OCI-LY1 (cell line): ENCODE measurements at regions not wholly inside any gene's neighbourhood (a gene's known extent, or its start where the extent isn't known, plus 50 kb on each side); places are given as distances from the start of the nearest gene placed in this dataset.

Source experiments
- H2AFZ ChIP-seq: fragments of 200-600 bp; sonication (generic), shearing (Covaris generic); 2 replicates; pipeline ENCODE4 v1.6.0; 2014; ENCODE audit warnings: antibody characterized with exemption, mild to moderate bottlenecking, low read length
- H3F3A ChIP-seq: fragments of 200-600 bp; sonication (generic), shearing (Covaris generic); 2 replicates; pipeline ENCODE4 v1.6.0; 2014; ENCODE audit warnings: mild to moderate bottlenecking, antibody characterized with exemption, low read length, moderate library complexity; ENCODE audit not compliant: insufficient read depth
- H3K27ac ChIP-seq: fragments of 200-600 bp; sonication (generic); 2 replicates; pipeline ENCODE4 v1.5.1; 2014; ENCODE audit warnings: low read length, mixed run types, mild to moderate bottlenecking, low read depth; ENCODE audit not compliant: poor library complexity, severe bottlenecking
- H3K27me3 ChIP-seq: fragments of 200-600 bp; sonication (generic); 2 replicates; pipeline ENCODE4 v1.6.0; 2014; ENCODE audit warnings: antibody characterized with exemption, mild to moderate bottlenecking, low read length, moderate library complexity; ENCODE audit not compliant: insufficient read depth
- H3K36me3 ChIP-seq: fragments of 200-600 bp; sonication (generic); 2 replicates; pipeline ENCODE4 v1.6.1; 2014; ENCODE audit warnings: mild to moderate bottlenecking, antibody characterized with exemption, low read length, moderate library complexity, mixed read lengths; ENCODE audit not compliant: insufficient read depth
- H3K4me1 ChIP-seq: fragments of 200-600 bp; sonication (generic); 2 replicates; pipeline ENCODE4 v1.5.1; 2014; ENCODE audit warnings: mild to moderate bottlenecking, low read length, moderate library complexity; ENCODE audit not compliant: insufficient read depth, severe bottlenecking
- H3K4me2 ChIP-seq: fragments of 200-600 bp; sonication (generic), shearing (Covaris generic); 2 replicates; pipeline ENCODE4 v1.6.1; 2014; ENCODE audit warnings: low read length
- H3K4me3 ChIP-seq: fragments of 200-600 bp; sonication (generic); 2 replicates; pipeline ENCODE4 v1.5.1; 2014; ENCODE audit warnings: low read length, low read depth, mild to moderate bottlenecking, mixed read lengths; ENCODE audit not compliant: poor library complexity, severe bottlenecking
- H3K79me2 ChIP-seq: fragments of 200-600 bp; shearing (Covaris generic); 2 replicates; pipeline ENCODE4 v1.6.1; 2016; ENCODE audit warnings: mixed run types, low read length, mixed read lengths; ENCODE audit not compliant: insufficient read depth
- H3K9ac ChIP-seq: fragments of 200-600 bp; sonication (generic), shearing (Covaris generic); 2 replicates; pipeline ENCODE4 v1.6.1; 2014; ENCODE audit warnings: mild to moderate bottlenecking, low read length, mixed read lengths
- H3K9me2 ChIP-seq: fragments of 200-600 bp; sonication (generic), shearing (Covaris generic); 2 replicates; pipeline ENCODE4 v1.6.1; 2014; ENCODE audit warnings: low read depth, mild to moderate bottlenecking, low read length, mixed read lengths
- H3K9me3 ChIP-seq: fragments of 200-600 bp; shearing (Covaris generic); 2 replicates; pipeline ENCODE4 v1.6.1; 2014; ENCODE audit warnings: low read length, mixed read lengths
- H4K20me1 ChIP-seq: fragments of 200-600 bp; sonication (generic), shearing (Covaris generic); 2 replicates; pipeline ENCODE4 v1.6.0; 2016; ENCODE audit warnings: mild to moderate bottlenecking, low read length; ENCODE audit not compliant: insufficient read depth
- CTCF ChIP-seq: fragments of 200-600 bp; sonication (generic), shearing (Covaris generic); IDR thresholded peaks from 2 replicates; pipeline ENCODE4 v1.5.1; 2017; ENCODE audit warnings: mild to moderate bottlenecking, antibody characterized with exemption, low read length, moderate library complexity, mixed read lengths
- EZH2 ChIP-seq: fragments of 200-600 bp; sonication (generic), shearing (Covaris generic); IDR thresholded peaks from 2 replicates; pipeline ENCODE4 v1.8.0; 2017; ENCODE audit warnings: borderline replicate concordance, mixed run types, mild to moderate bottlenecking, antibody characterized with exemption, low read length, moderate library complexity, mixed read lengths

GRCh38 chr4:16959305-16959704 is 60.9 kb upstream of the LDB2 start:
- Histone ChIP-seq H3K36me3 (no peaks in the 10 kb centered on the region), H3K9me3 (no peaks in the 10 kb centered on the region), H3F3A (no peaks in the 10 kb centered on the region), H2AFZ (no peak overlapping the region), H3K4me1 (no peaks in the 10 kb centered on the region), H3K4me2 (no peak overlapping the region), H3K79me2 (no peaks in the 10 kb centered on the region), H3K4me3 (no peak overlapping the region), H3K27me3 (no peaks in the 10 kb centered on the region), H3K27ac (no peak overlapping the region), H4K20me1 (no peaks in the 10 kb centered on the region), H3K9ac (no peak overlapping the region), H3K9me2 (no peaks in the 10 kb centered on the region)
- no peak for TF ChIP-seq CTCF
- TF ChIP-seq EZH2: no peak

DNA sequence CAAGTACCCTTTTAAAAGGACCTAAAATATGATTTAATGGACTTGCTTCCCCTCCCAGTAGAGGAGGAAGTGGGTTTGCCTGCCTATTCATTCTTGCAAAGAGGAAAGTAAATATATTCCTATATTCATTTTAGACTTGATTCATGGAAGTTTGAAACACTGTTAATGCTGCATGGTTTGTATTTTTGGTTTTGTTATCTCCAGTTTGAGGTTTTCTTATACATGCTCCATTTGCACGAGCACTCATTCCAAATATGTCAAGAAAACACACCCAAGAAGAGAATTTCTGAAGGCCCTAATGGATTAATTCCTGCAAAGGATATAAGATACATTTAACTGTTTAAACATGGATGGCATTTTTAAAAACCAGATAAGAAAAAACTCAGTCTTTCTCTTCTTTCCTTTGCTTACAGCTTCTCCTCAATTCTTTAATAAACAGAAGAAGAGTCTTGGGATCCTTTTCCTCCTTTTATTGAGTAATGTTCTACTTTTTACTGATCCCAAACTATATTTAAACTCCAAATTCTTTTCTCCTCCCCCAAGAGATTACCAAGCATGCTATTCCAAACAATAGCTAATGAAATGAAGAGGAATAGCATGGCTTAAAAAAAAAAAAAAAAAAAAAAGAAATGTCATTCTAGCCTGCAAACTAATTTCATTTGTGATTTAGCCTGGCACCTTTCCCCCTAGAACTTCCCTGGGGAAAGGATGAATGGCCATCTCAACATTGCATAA is 54.6 kb upstream of the LDB2 start:
- no peak overlapping the region for H3K4me3 ChIP-seq
- no peak overlapping the region for H2AFZ ChIP-seq
- H3K4me2 ChIP-seq: no peak overlapping the region
- H3K27ac ChIP-seq: no peak overlapping the region
- no peak for TF ChIP-seq CTCF
- no peak for TF ChIP-seq EZH2
- no peaks in the 10 kb centered on the region for H3K27me3 ChIP-seq
- H3K79me2 ChIP-seq: no peaks in the 10 kb centered on the region
- no peaks in the 10 kb centered on the region for H3K36me3 ChIP-seq
- no peaks in the 10 kb centered on the region for H4K20me1 ChIP-seq
- no peaks in the 10 kb centered on the region for H3F3A ChIP-seq
- no peaks in the 10 kb centered on the region for H3K9me2 ChIP-seq
- no peak overlapping the region for H3K9ac ChIP-seq
- no peaks in the 10 kb centered on the region for H3K9me3 ChIP-seq
- no peaks in the 10 kb centered on the region for H3K4me1 ChIP-seq

DNA sequence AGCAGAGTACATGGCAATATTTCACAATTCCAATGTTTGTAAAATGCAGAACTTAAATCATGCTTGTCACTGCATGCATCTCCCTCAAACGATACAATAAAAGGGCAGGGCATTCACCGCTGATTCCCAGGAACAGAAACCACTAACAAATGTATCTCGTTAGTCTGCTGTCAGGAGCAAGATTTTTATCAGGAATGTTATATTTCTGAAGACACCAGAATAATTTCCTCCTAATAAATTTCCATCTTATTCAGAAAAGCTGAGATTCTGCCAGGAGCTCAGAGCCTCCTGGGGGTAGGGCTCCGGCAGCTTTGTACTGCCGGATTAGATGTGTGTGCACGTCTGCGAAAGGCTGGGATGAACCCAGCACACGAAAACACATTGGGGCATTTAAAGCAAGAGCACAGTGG is 54.0 kb upstream of the LDB2 start:
- Histone ChIP-seq H3K4me1 (no peaks in the 10 kb centered on the region), H4K20me1 (no peaks in the 10 kb centered on the region), H3K9me2 (no peaks in the 10 kb centered on the region), H2AFZ (no peak overlapping the region), H3K4me2 (no peak overlapping the region), H3F3A (no peaks in the 10 kb centered on the region), H3K27ac (no peak overlapping the region), H3K27me3 (no peaks in the 10 kb centered on the region), H3K4me3 (no peak overlapping the region), H3K79me2 (no peaks in the 10 kb centered on the region), H3K9ac (no peak overlapping the region), H3K36me3 (no peaks in the 10 kb centered on the region), H3K9me3 (no peaks in the 10 kb centered on the region)
- no peak for TF ChIP-seq EZH2
- no peak for TF ChIP-seq CTCF
